Esophagus squamous epithelium (tissue), 5 donors: ENCODE measurements at regions not wholly inside any gene's neighbourhood (a gene's known extent, or its start where the extent isn't known, plus 50 kb on each side); places are given as distances from the start of the nearest gene placed in this dataset.

Source experiments
- DNase-seq: peaks from one replicate; lab custom pipeline; 2025; lab: John Stamatoyannopoulos, UW
- H3K27ac ChIP-seq, 4 donors: fragments of 200-600 bp; sonication (generic); one replicate each; pipeline ENCODE4 v1.5.1; 2016 to 2019; ENCODE audit warnings: mild to moderate bottlenecking in 1 of 4
- H3K27me3 ChIP-seq, 4 donors: fragments of 200-600 bp; sonication (generic); 1 replicate in 3 of 4; 2 replicates in 1 of 4; pipeline versions ENCODE4 v1.5.1 to v1.6.0; 2017 to 2021; ENCODE audit warnings: antibody characterized with exemption in 1 of 4
- H3K36me3 ChIP-seq, 3 donors: fragments of 200-600 bp; sonication (generic); one replicate each; pipeline ENCODE4 v1.5.1; 2016 to 2019
- H3K4me1 ChIP-seq, 3 donors: fragments of 200-600 bp; sonication (generic); one replicate each; pipeline ENCODE4 v1.5.1; 2017 to 2019
- H3K4me3 ChIP-seq, 4 donors: fragments of 200-600 bp; sonication (generic); 1 replicate in 3 of 4; 2 replicates in 1 of 4; pipeline ENCODE4 v1.5.1; 2016 to 2019; ENCODE audit warnings: mild to moderate bottlenecking in 2 of 4, moderate library complexity in 1 of 4
- H3K9me3 ChIP-seq, 3 donors: fragments of 200-600 bp; sonication (generic); one replicate each; pipeline ENCODE4 v1.5.1; 2016 to 2019
- CTCF ChIP-seq, 6 experiments: fragments of 450-650 bp in 4 of 6; fragments of 200-600 bp in 2 of 6; sonication (generic) in 2 of 6; IDR thresholded peaks; one replicate each; pipeline ENCODE4 v1.5.1; 2016 to 2019; ENCODE audit warnings: antibody characterized with exemption in 6 of 6, mild to moderate bottlenecking in 4 of 6, moderate library complexity in 4 of 6
- POLR2A ChIP-seq, 4 donors: fragments of 450-650 bp; IDR thresholded peaks; one replicate each; pipeline ENCODE4 v1.6.1; 2017; ENCODE audit warnings: antibody characterized with exemption in 4 of 4, mild to moderate bottlenecking in 4 of 4, moderate library complexity in 3 of 4
- WGBS, 2 donors: methylation state at CpG; one replicate each; pipeline ENCODE4 v1.1.5; 2018; 5-methylcytosine and 5-hydroxymethylcytosine counted together
- intact Hi-C: fragments of 100-400 bp; cut with DNase I; formaldehyde crosslinking; loops from one replicate; pipeline ENCODE4 v1.15.0; 2022
- donor health status: DM: yes; HTN: yes; CAD: no.

GRCh38 chr5:34494111-34494755 lies 161.9 kb upstream of the RAI14 start:
- TF ChIP-seq POLR2A (IDR thresholded peaks at IDR 0.05) (no peak), CTCF (IDR thresholded peaks at IDR 0.05) (no peak)
- Histone ChIP-seq H3K9me3 (peaks cover 0 to 4% (median 0%) of the 10 kb centered on the region in 3 donors), H3K36me3 (no peaks in the 10 kb centered on the region), H3K4me3 (no peak overlapping the region), H3K4me1 (peaks cover 5 to 32% (median 11%) of the 10 kb centered on the region in 3 donors), H3K27me3 (no peaks in the 10 kb centered on the region), H3K27ac (no peak overlapping the region)
- WGBS, 2 donors, result 68 to 78% methylated on average over 3 of the region's 3 CpGs
- intact Hi-C loops, result no loop called here
- DNase-seq, result no peak

DNA sequence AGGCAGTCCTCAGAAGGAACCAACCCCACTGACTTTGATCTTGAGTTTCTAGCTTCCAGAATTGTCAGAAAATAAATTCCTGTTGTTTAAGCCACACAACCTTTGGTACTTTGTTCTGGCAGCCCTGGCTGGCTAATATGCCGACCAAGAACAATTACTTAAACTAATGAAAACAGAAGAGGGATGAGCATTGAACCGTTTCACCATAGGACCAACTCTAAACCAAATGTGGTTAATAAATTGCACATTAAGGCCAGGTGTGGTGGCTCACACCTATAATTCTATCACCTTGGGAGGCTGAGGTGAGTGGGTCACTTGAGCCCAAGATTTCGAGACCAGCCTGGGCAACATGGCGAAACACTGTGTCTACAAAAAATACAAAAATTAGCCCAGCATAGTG lies 160.9 kb upstream of the RAI14 start:
- Histone ChIP-seq H3K27me3 (no peaks in the 10 kb centered on the region), H3K4me3 (no peak overlapping the region), H3K36me3 (no peaks in the 10 kb centered on the region), H3K27ac (no peak overlapping the region), H3K4me1 (peaks cover 5 to 38% (median 20%) of the 10 kb centered on the region in 3 donors), H3K9me3 (peaks cover 0 to 4% (median 0%) of the 10 kb centered on the region in 3 donors)
- TF ChIP-seq CTCF (IDR thresholded peaks at IDR 0.05) (no peak), POLR2A (IDR thresholded peaks at IDR 0.05) (no peak)
- 74 to 90% methylated on average over 4 of the region's 4 CpGs for WGBS, 2 donors
- no peak for DNase-seq
- intact Hi-C loops, result no loop called here

GRCh38 chr5:34496260-34496691 lies 159.9 kb upstream of the RAI14 start:
- 74 to 77% methylated on average over 7 to 13 of the region's 13 CpGs for WGBS, 2 donors
- H3K4me1 ChIP-seq, result peaks cover 5 to 47% (median 26%) of the 10 kb centered on the region in 3 donors
- peaks cover 0 to 4% (median 0%) of the 10 kb centered on the region in 3 donors for H3K9me3 ChIP-seq
- DNase-seq, result no peak
- intact Hi-C loops, result no loop called here
- no peak overlapping the region for H3K4me3 ChIP-seq
- no peaks in the 10 kb centered on the region for H3K27me3 ChIP-seq
- H3K36me3 ChIP-seq, result no peaks in the 10 kb centered on the region
- peak overlapping the region in 1 of 4 donors; percentile 14 for H3K27ac ChIP-seq
- TF ChIP-seq CTCF (IDR thresholded peaks at IDR 0.05), result no peak
- TF ChIP-seq POLR2A (IDR thresholded peaks at IDR 0.05), result no peak

GRCh38 chr5:34496701-34497469 lies 159.2 kb upstream of the RAI14 start:
- DNase-seq, result no peak
- H3K4me3 ChIP-seq, result no peak overlapping the region
- peaks cover 0 to 4% (median 0%) of the 10 kb centered on the region in 3 donors for H3K9me3 ChIP-seq
- H3K4me1 ChIP-seq, result peaks cover 5 to 47% (median 28%) of the 10 kb centered on the region in 3 donors
- no peaks in the 10 kb centered on the region for H3K27me3 ChIP-seq
- H3K27ac ChIP-seq, result peak overlapping the region in 1 of 4 donors; percentile 14
- intact Hi-C loops, result no loop called here
- no peaks in the 10 kb centered on the region for H3K36me3 ChIP-seq
- TF ChIP-seq POLR2A (IDR thresholded peaks at IDR 0.05) (no peak), CTCF (IDR thresholded peaks at IDR 0.05) (no peak)
- 64 to 67% methylated on average over 8 to 10 of the region's 10 CpGs for WGBS, 2 donors

DNA sequence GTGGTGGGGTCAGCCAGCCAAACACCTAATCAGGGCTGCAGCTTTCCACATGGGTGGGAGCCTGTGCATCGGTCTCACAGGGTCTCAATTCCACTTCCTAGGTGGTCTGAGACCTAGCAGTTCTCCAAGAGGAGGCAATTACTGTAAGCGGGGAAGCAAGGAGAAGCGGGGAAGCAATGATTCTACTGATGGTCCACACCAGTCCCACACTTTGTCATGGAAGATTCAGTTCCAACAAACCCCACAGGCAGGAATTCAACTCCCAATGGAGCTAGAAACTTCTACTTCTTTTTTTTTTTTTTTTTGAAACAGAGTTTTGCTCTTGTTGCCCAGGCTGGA lies 158.7 kb upstream of the RAI14 start:
- no peaks in the 10 kb centered on the region for H3K36me3 ChIP-seq
- H3K4me3 ChIP-seq, result no peak overlapping the region
- TF ChIP-seq CTCF (IDR thresholded peaks at IDR 0.05) (no peak), POLR2A (IDR thresholded peaks at IDR 0.05) (no peak)
- intact Hi-C loops, result no loop called here
- H3K9me3 ChIP-seq, result peaks cover 0 to 4% (median 0%) of the 10 kb centered on the region in 3 donors
- 84 to 93% methylated on average over 3 of the region's 3 CpGs for WGBS, 2 donors
- no peak for DNase-seq
- no peak overlapping the region for H3K27ac ChIP-seq
- H3K4me1 ChIP-seq, result peaks cover 6 to 52% (median 31%) of the 10 kb centered on the region in 3 donors
- H3K27me3 ChIP-seq, result no peaks in the 10 kb centered on the region
